ENCODE measurements at regions not wholly inside any gene's neighbourhood (a gene's known extent, or its start where the extent isn't known, plus 50 kb on each side); places are given as distances from the start of the nearest gene placed in this dataset.

- no peak overlapping the region for H3K14ac ChIP-seq (replicated peaks; ENCODE audit: low read depth, low read length)
- H3K4ac ChIP-seq (ENCODE audit: low read depth, low read length): no peak overlapping the region
- no peak overlapping the region for H3K9ac ChIP-seq (ENCODE audit: low read depth, low read length)
- ATAC-seq (ENCODE audit: low read depth): no peak
- no TSS peak for BruUV-seq (replicated peaks)
- TF ChIP-seq SMC3 (IDR thresholded peaks at IDR 0.05; ENCODE audit: low read depth, low read length) (no peak), FOS (IDR thresholded peaks at IDR 0.05; ENCODE audit: low read depth, low read length) (no peak), MAZ (IDR thresholded peaks at IDR 0.05; ENCODE audit: borderline replicate concordance, low read depth, low read length) (no peak), CEBPB (IDR thresholded peaks at IDR 0.05; ENCODE audit: low read depth, low read length) (no peak)
- no peaks in the 10 kb centered on the region for H4K20me1 ChIP-seq (ENCODE audit: insufficient read depth, low read length)
- H4K91ac ChIP-seq (ENCODE audit: insufficient read depth, low read depth, low read length): no peak overlapping the region
- no peak overlapping the region for H3K4me3 ChIP-seq (ENCODE audit: insufficient read depth, low read depth, low read length)
- POLR2A ChIA-PET (ENCODE audit: unreplicated experiment): no interaction called here
- CTCF ChIA-PET: no interaction called here
- H2BK15ac ChIP-seq (ENCODE audit: low read depth, low read length): no peak overlapping the region
- dilution Hi-C loops (cut with HindIII; ENCODE audit: low sequenced_read_pairs, unreplicated experiment): no loop called here
- no peak overlapping the region for H3K23ac ChIP-seq (ENCODE audit: low read depth, low read length)
- H2BK5ac ChIP-seq (ENCODE audit: low read depth, low read length, poor library complexity, severe bottlenecking): no peak overlapping the region
- in situ Hi-C loops (cut with MboI; ENCODE audit: low sequenced_read_pairs): no loop called here
- H2AK9ac ChIP-seq (replicated peaks; ENCODE audit: low read depth, low read length, poor library complexity): no peak overlapping the region
- H2BK20ac ChIP-seq (ENCODE audit: low read depth, low read length): no peak overlapping the region
- H2BK120ac ChIP-seq (ENCODE audit: low read depth, low read length): no peak overlapping the region
- no peak overlapping the region for H2AK5ac ChIP-seq (ENCODE audit: low read depth, low read length)
- no peaks in the 10 kb centered on the region for H3K9me3 ChIP-seq (ENCODE audit: control insufficient read depth, insufficient read depth, low read length)
- no peak overlapping the region for H3K4me2 ChIP-seq (ENCODE audit: low read depth, low read length)
- H4K8ac ChIP-seq (ENCODE audit: low read depth in 2 of 2, low read length in 2 of 2): no peak overlapping the region
- no peak overlapping the region for H2AFZ ChIP-seq (replicated peaks; ENCODE audit: low read length, poor library complexity)
- H3K27ac ChIP-seq (ENCODE audit: insufficient read depth, low read length): no peak overlapping the region
- no peak overlapping the region for H3K56ac ChIP-seq (ENCODE audit: extremely low read depth, insufficient read depth, low read length)
- H3K18ac ChIP-seq (ENCODE audit: low read depth, low read length): no peak overlapping the region
- H3K79me1 ChIP-seq (ENCODE audit: low read depth in 1 of 2, low read length in 2 of 2): no peaks in the 10 kb centered on the region
- H3K36me3 ChIP-seq (ENCODE audit: control insufficient read depth, insufficient read depth, low read length): no peaks in the 10 kb centered on the region
- no peaks in the 10 kb centered on the region for H3K4me1 ChIP-seq (ENCODE audit: control insufficient read depth, insufficient read depth, low read length)
- no CpG with 5 or more reads among the region's 2 CpGs for WGBS, 2 experiments (ENCODE audit: extremely low coverage in 2 of 2, insufficient read length in 1 of 2)
- no peak for DNase-seq
- H3K27me3 ChIP-seq (ENCODE audit: control insufficient read depth, insufficient read depth, low read length): no peaks in the 10 kb centered on the region
- intact Hi-C loops (cut with micrococcal nuclease): no loop called here
- no peak overlapping the region for H4K5ac ChIP-seq (ENCODE audit: low read depth, low read length)
- H3K9me1 ChIP-seq (ENCODE audit: insufficient read depth, low read length): no peaks in the 10 kb centered on the region
Observed at GRCh38 chr13:34006011-34006410, 188.1 kb downstream of the RFC3 start.

All from IMR-90 (cell line).